Adrenal gland (tissue), 5 donors: ENCODE measurements at regions not wholly inside any gene's neighbourhood (a gene's known extent, or its start where the extent isn't known, plus 50 kb on each side); places are given as distances from the start of the nearest gene placed in this dataset.

ENCODE experiments used
- POLR2A ChIP-seq, 2 donors: fragments of 450-650 bp; IDR thresholded peaks; one replicate each; pipeline ENCODE4 v1.6.1; 2017; ENCODE audit warnings: antibody characterized with exemption in 2 of 2, mild to moderate bottlenecking in 2 of 2, moderate library complexity in 1 of 2
- TF ChIP-seq, protein P1 (sequence below), 6 experiments: fragments of 450-650 bp in 4 of 6; fragments of 200-600 bp in 2 of 6; sonication (generic) in 1 of 6; IDR thresholded peaks; 1 replicate in 5 of 6; 2 replicates in 1 of 6; pipeline versions ENCODE4 v1.5.1 to v1.8.0; 2016 to 2021; ENCODE audit warnings: antibody characterized with exemption in 6 of 6, mild to moderate bottlenecking in 2 of 6, moderate library complexity in 1 of 6
- donor health status: DM: no; HTN: no; CAD: no.

DNA sequence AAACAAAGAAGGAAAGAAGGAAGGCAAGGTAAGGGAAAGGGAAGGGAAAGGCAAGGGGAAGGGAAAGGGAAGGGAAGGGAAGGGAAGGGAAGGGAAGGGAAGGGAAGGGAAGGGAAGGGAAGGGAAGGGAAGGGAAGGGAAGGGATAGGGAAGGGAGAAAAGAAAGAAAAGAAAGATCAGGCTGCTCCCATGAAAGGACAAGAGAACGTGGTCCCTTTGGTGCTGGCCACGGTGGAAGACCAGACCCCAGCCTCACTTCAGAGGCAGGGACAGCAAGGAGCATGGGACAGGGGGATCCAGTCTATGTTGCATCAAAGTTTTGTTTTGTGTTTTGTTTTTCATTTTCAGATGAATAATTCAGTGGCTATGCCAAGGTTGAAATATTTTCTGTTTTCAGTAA, 111.4 kb upstream of the IGF1R start:
- TF ChIP-seq, protein P1, sequence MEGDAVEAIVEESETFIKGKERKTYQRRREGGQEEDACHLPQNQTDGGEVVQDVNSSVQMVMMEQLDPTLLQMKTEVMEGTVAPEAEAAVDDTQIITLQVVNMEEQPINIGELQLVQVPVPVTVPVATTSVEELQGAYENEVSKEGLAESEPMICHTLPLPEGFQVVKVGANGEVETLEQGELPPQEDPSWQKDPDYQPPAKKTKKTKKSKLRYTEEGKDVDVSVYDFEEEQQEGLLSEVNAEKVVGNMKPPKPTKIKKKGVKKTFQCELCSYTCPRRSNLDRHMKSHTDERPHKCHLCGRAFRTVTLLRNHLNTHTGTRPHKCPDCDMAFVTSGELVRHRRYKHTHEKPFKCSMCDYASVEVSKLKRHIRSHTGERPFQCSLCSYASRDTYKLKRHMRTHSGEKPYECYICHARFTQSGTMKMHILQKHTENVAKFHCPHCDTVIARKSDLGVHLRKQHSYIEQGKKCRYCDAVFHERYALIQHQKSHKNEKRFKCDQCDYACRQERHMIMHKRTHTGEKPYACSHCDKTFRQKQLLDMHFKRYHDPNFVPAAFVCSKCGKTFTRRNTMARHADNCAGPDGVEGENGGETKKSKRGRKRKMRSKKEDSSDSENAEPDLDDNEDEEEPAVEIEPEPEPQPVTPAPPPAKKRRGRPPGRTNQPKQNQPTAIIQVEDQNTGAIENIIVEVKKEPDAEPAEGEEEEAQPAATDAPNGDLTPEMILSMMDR (IDR thresholded peaks at IDR 0.05), result no peak
- TF ChIP-seq POLR2A (IDR thresholded peaks at IDR 0.05), result no peak
